Caco-2 (cell line): ENCODE measurements at regions not wholly inside any gene's neighbourhood (a gene's known extent, or its start where the extent isn't known, plus 50 kb on each side); places are given as distances from the start of the nearest gene placed in this dataset.

Experiments used
- BruUV-seq: library from RNA; stranded (reverse); fragments of 400-500 nt; replicated peaks from 2 replicates; lab custom pipeline; 2021; lab: Mats Ljungman, UMichigan
- CTCF ChIA-PET: fragments of 300-600 bp; sonication (Branson Sonifier 250); formaldehyde crosslinking; loops from one replicate; lab custom pipeline; 2022; ENCODE audit warnings: antibody characterized with exemption; lab: Charles Lee
- POLR2A ChIA-PET: fragments of 300-600 bp; sonication (Branson Sonifier 250); formaldehyde crosslinking; loops from one replicate; lab custom pipeline; 2022; ENCODE audit warnings: antibody characterized with exemption; lab: Charles Lee
- DNase-seq, 2 experiments: peaks; one replicate each; pipeline versions ENCODE4 v3.0.0 to v3.0.0-alpha.2; 2020 to 2022
- H3K27me3 ChIP-seq: replicated peaks from 2 replicates; pipeline ENCODE4 v1.6.0; 2011; ENCODE audit warnings: low read length; ENCODE audit not compliant: control insufficient read depth, insufficient read depth
- H3K36me3 ChIP-seq: 2 replicates; pipeline ENCODE4 v1.5.1; 2011; ENCODE audit warnings: low read length; ENCODE audit not compliant: control insufficient read depth, insufficient read depth
- H3K4me1 ChIP-seq: fragments of 250-450 bp; sonication (Bioruptor Pico); 2 replicates; pipeline ENCODE4 v1.5.1; 2020; ENCODE audit warnings: mild to moderate bottlenecking
- H3K4me3 ChIP-seq: 2 replicates; pipeline ENCODE4 v1.5.1; 2011; ENCODE audit warnings: low read depth, mild to moderate bottlenecking, control low read depth, low read length
- H3K9me3 ChIP-seq: fragments of 250-450 bp; sonication (Bioruptor Pico); 2 replicates; pipeline ENCODE4 v1.5.1; 2020; ENCODE audit warnings: mild to moderate bottlenecking, moderate library complexity
- H3K27ac Mint-ChIP-seq: one replicate; pipeline ENCODE4 v1.8.0; 2022; ENCODE audit warnings: mixed read lengths; ENCODE audit not compliant: unreplicated experiment
- H3K27me3 Mint-ChIP-seq: one replicate; pipeline ENCODE4 v1.8.0; 2022; ENCODE audit warnings: mixed read lengths; ENCODE audit not compliant: insufficient read depth, unreplicated experiment
- H3K36me3 Mint-ChIP-seq: one replicate; pipeline ENCODE4 v1.8.0; 2022; ENCODE audit warnings: mild to moderate bottlenecking, mixed read lengths; ENCODE audit not compliant: insufficient read depth, unreplicated experiment
- H3K4me1 Mint-ChIP-seq: one replicate; pipeline ENCODE4 v1.8.0; 2022; ENCODE audit warnings: low read depth, mixed read lengths; ENCODE audit not compliant: unreplicated experiment
- H3K4me3 Mint-ChIP-seq: one replicate; pipeline ENCODE4 v1.8.0; 2022; ENCODE audit warnings: mild to moderate bottlenecking, moderate library complexity, mixed read lengths; ENCODE audit not compliant: unreplicated experiment
- H3K9me3 Mint-ChIP-seq: one replicate; pipeline ENCODE4 v1.8.0; 2022; ENCODE audit warnings: mixed read lengths; ENCODE audit not compliant: unreplicated experiment
- CTCF ChIP-seq, 2 experiments: fragments of 200-600 bp in 1 of 2; IDR thresholded peaks; 1 replicate in 1 of 2; 2 replicates in 1 of 2; pipeline versions ENCODE4 v1.5.1 to v1.8.0; 2011 to 2022; ENCODE audit warnings: antibody characterized with exemption in 1 of 2, control low read depth in 1 of 2, inconsistent platforms in 1 of 2, low read depth in 1 of 2, low read length in 1 of 2, mild to moderate bottlenecking in 1 of 2, moderate library complexity in 1 of 2; ENCODE audit not compliant: insufficient read depth in 1 of 2, severe bottlenecking in 1 of 2, unreplicated experiment in 1 of 2
- intact Hi-C: fragments of 100-400 bp; cut with micrococcal nuclease; formaldehyde crosslinking; loops from one replicate; pipeline ENCODE4 v1.10.0; 2022; ENCODE audit not compliant: unreplicated experiment

GRCh38 chr19:16023146-16023915 is 53.0 kb upstream of the TPM4 start:
- Mint-ChIP-seq H3K4me3 (no peak overlapping the region), H3K9me3 (no peaks in the 10 kb centered on the region), H3K36me3 (no peaks in the 10 kb centered on the region), H3K4me1 (no peaks in the 10 kb centered on the region), H3K27ac (no peak overlapping the region), H3K27me3 (no peaks in the 10 kb centered on the region)
- no TSS peak for BruUV-seq
- ChIA-PET CTCF (no interaction called here), POLR2A (no interaction called here)
- no peaks in the 10 kb centered on the region for H3K27me3 ChIP-seq
- no peak for TF ChIP-seq CTCF (IDR thresholded peaks at IDR 0.05; ENCODE audit: insufficient read depth in 1 of 2, low read depth in 1 of 2, low read length in 1 of 2, severe bottlenecking in 1 of 2, unreplicated experiment in 1 of 2)
- no peaks in the 10 kb centered on the region for H3K4me1 ChIP-seq
- H3K9me3 ChIP-seq = no peaks in the 10 kb centered on the region
- intact Hi-C loops = loop anchor here (10.0 kb wide), 1 partner anchor 399 kb away; no protein-coding TSS in a partner anchor
- no peak overlapping the region for H3K4me3 ChIP-seq
- DNase-seq = no peak
- no peaks in the 10 kb centered on the region for H3K36me3 ChIP-seq

GRCh38 chr19:16024266-16025107 is 51.8 kb upstream of the TPM4 start:
- Mint-ChIP-seq H3K27me3 (no peaks in the 10 kb centered on the region), H3K4me1 (no peaks in the 10 kb centered on the region), H3K27ac (no peak overlapping the region), H3K9me3 (no peaks in the 10 kb centered on the region), H3K4me3 (no peak overlapping the region), H3K36me3 (no peaks in the 10 kb centered on the region)
- no peaks in the 10 kb centered on the region for H3K27me3 ChIP-seq
- intact Hi-C loops = loop anchor here (2.0 to 10.0 kb wide), 2 partner anchors 160 to 400 kb away; partner anchors contain the start of gene FAM32A
- H3K9me3 ChIP-seq = no peaks in the 10 kb centered on the region
- no peak overlapping the region for H3K4me3 ChIP-seq
- no peaks in the 10 kb centered on the region for H3K4me1 ChIP-seq
- no peak for TF ChIP-seq CTCF (IDR thresholded peaks at IDR 0.05; ENCODE audit: insufficient read depth in 1 of 2, low read depth in 1 of 2, low read length in 1 of 2, severe bottlenecking in 1 of 2, unreplicated experiment in 1 of 2)
- ChIA-PET CTCF (interaction anchor here (1.9 kb wide), 1 partner anchor 161 kb away, joined by 19 read pairs; the partner anchor contains the start of gene FAM32A), POLR2A (no interaction called here)
- no peak for DNase-seq
- no peaks in the 10 kb centered on the region for H3K36me3 ChIP-seq
- no TSS peak for BruUV-seq
